ENCODE measurements at regions not wholly inside any gene's neighbourhood (a gene's known extent, or its start where the extent isn't known, plus 50 kb on each side); places are given as distances from the start of the nearest gene placed in this dataset.

DNA sequence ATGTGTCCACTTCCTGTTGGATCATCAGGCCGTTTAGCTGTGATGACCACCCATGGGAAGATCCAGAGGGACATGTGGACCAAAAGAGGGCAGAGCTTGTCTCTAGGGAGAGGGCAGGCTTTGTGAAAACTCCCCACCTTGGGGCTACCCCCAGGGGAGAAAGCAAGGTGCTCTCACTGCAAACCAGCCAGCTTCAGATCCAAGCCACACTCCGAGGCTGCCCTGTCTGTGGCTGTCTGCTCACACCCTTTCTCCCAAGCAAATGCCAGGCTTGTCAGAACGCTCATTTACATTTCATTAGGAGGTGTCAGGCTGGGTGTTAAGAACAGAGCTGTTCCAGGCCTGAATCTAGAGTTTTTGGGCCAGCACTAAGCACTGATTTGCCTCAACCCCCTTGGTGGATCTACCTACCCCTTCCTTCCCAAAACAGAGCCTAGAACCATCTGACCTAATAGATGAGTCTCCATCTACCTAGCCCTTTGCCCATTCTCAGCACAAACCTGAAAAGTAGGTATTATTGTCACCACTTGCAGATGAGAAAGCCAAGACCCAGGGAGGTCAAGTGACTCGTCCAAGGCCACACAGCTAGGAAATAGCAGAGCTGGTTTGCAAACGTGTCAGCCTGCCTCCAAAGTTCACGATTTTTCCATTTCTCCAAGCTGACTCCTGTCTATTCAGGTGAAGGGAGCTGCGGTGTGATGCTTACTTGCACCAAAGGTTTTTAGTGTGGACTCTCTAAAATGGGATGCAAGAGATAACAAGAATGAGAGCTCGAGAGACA, 130.9 kb downstream of the EMX2 start:
- 74 to 77% methylated on average over 8 of the region's 8 CpGs for WGBS, 2 donors
- intact Hi-C loops (cut with DNase I; ENCODE audit: low total_unique reads) = no loop called here
- peak in 1 of 2 donors; percentile 72 for DNase-seq (ENCODE audit: low spot score in 2 of 2)
- TF ChIP-seq, protein P1, sequence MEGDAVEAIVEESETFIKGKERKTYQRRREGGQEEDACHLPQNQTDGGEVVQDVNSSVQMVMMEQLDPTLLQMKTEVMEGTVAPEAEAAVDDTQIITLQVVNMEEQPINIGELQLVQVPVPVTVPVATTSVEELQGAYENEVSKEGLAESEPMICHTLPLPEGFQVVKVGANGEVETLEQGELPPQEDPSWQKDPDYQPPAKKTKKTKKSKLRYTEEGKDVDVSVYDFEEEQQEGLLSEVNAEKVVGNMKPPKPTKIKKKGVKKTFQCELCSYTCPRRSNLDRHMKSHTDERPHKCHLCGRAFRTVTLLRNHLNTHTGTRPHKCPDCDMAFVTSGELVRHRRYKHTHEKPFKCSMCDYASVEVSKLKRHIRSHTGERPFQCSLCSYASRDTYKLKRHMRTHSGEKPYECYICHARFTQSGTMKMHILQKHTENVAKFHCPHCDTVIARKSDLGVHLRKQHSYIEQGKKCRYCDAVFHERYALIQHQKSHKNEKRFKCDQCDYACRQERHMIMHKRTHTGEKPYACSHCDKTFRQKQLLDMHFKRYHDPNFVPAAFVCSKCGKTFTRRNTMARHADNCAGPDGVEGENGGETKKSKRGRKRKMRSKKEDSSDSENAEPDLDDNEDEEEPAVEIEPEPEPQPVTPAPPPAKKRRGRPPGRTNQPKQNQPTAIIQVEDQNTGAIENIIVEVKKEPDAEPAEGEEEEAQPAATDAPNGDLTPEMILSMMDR (IDR thresholded peaks at IDR 0.05) = no peak
- TF ChIP-seq POLR2A (IDR thresholded peaks at IDR 0.05) = no peak
- no peak overlapping the region for H3K4me3 ChIP-seq (ENCODE audit: low read depth, poor library complexity, severe bottlenecking)

DNA sequence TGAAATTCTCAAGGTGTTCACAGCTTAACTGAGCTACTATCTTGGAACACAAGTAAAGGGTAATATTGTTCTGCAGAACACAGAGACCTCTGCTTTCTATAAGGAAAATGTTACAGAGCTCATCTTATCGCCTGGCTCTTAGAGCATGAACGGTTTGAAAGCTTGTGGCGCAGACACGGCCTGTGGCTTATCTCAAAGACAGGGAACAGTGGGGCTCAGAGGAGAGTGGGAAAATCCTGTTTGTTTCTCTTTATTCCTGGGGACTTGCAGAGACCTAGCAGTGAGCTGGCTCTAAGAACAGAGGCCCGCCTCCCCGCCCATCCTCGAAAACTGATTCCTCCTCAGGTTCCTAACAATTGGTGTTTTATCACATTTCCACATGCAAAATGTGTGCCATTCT, 131.7 kb downstream of the EMX2 start:
- no peak overlapping the region for H3K4me3 ChIP-seq (ENCODE audit: low read depth, poor library complexity, severe bottlenecking)
- DNase-seq (ENCODE audit: low spot score in 2 of 2) = peak in 1 of 2 donors; percentile 29
- 88 to 89% methylated on average over 7 of the region's 7 CpGs for WGBS, 2 donors
- intact Hi-C loops (cut with DNase I; ENCODE audit: low total_unique reads) = no loop called here
- TF ChIP-seq POLR2A (IDR thresholded peaks at IDR 0.05) = no peak
- TF ChIP-seq, protein P1 (IDR thresholded peaks at IDR 0.05) = no peak

DNA sequence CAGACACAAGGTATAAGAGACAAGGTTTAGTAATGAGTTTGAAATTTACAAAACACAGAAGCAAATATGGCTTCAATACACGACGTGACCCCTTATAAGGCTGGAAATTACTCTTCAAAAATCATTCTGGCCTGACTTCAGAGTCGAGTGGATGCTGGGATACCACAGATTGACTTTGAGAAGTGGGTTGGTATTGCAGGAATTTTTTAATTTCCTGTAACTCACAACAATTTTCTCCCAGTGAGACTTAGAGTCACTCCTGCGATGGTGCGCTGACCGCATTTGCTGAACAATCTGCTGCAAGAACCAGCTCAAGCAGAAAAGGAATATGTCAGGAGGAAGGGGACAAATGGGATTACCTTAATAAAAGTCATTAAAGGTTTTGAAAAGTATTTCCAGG, 132.1 kb downstream of the EMX2 start:
- WGBS, 2 donors = 83 to 93% methylated on average over 6 of the region's 6 CpGs
- peak in 1 of 2 donors; percentile 40 for DNase-seq (ENCODE audit: low spot score in 2 of 2)
- no peak overlapping the region for H3K4me3 ChIP-seq (ENCODE audit: low read depth, poor library complexity, severe bottlenecking)
- no peak for TF ChIP-seq POLR2A (IDR thresholded peaks at IDR 0.05)
- TF ChIP-seq, protein P1 (IDR thresholded peaks at IDR 0.05) = no peak
- intact Hi-C loops (cut with DNase I; ENCODE audit: low total_unique reads) = no loop called here

DNA sequence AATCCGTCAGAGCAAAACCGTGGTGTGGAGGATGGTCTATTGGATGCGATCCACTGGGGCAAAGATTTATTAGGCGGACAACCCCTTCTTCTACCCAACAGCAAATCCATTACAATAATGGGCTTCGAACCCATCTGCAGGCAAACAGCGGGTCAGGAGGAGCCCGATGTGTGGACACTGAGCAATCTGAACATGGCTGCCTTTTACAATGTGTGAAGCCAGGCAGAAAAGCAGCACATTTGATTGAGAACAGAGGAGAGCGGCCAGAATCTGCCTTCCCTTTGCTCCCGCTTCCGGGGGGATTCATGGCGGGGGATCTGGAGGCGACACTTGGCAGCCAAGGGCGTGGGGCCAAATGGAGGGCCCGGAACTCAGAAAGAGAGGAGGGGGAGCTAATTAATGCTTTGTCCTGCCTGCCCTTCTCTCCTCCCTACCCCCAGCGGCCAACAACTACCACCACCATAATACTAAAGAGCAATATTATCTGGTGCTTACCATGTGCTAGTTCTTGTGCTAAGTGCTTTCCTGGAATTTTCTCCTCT, 133.0 kb downstream of the EMX2 start:
- 81 to 82% methylated on average over 15 of the region's 15 CpGs for WGBS, 2 donors
- TF ChIP-seq POLR2A (IDR thresholded peaks at IDR 0.05) = no peak
- TF ChIP-seq, protein P1 (IDR thresholded peaks at IDR 0.05) = no peak
- no peak overlapping the region for H3K4me3 ChIP-seq (ENCODE audit: low read depth, poor library complexity, severe bottlenecking)
- intact Hi-C loops (cut with DNase I; ENCODE audit: low total_unique reads) = no loop called here
- peak in 1 of 2 donors; percentile 67 for DNase-seq (ENCODE audit: low spot score in 2 of 2)

DNA sequence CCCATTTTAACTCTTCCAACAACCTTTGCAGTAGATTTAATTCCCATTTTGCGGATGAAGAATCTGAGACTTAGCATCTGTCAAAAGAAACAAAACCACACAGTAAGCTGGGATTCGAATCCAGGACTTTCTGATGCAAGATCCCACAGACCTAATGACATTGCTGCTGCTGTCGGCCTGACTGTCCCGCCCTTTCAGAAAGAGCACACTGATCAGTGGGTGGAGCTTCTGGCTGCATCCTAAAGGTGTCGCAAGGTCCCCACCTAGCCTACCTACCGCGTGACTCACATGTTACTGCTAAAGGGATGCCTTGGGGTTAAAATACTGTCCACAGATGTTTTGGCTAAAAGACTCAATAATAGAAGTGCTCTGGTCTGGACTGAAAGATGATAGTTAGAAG, 134.7 kb downstream of the EMX2 start:
- intact Hi-C loops (cut with DNase I; ENCODE audit: low total_unique reads) = no loop called here

More for the DNA sequence above, 134.7 kb downstream of the EMX2 start:
- DNase-seq (ENCODE audit: low spot score in 2 of 2) = no peak
- H3K4me3 ChIP-seq (ENCODE audit: low read depth, poor library complexity, severe bottlenecking) = no peak overlapping the region
- TF ChIP-seq, protein P1 (IDR thresholded peaks at IDR 0.05) = no peak
- TF ChIP-seq POLR2A (IDR thresholded peaks at IDR 0.05) = no peak
- 40 to 44% methylated on average over 7 of the region's 7 CpGs for WGBS, 2 donors

All from lower leg skin (tissue), 4 donors.